Small intestine (tissue), 7 donors: ENCODE measurements at regions not wholly inside any gene's neighbourhood (a gene's known extent, or its start where the extent isn't known, plus 50 kb on each side); places are given as distances from the start of the nearest gene placed in this dataset.

ENCODE experiments used
- DNase-seq, 2 donors: peaks; one replicate each; pipeline versions ENCODE4 v3.0.0 to v3.0.0-alpha.2; 2013
- FAIRE-seq: peaks from 2 replicates; lab custom pipeline; 2012; peaks lifted over from hg19 to GRCh38; lab: Jason Lieb, UNC
- H3K27ac ChIP-seq, 3 donors: one replicate each; pipeline ENCODE4 v1.5.1; 2013; ENCODE audit warnings: low read length in 2 of 3, mild to moderate bottlenecking in 2 of 3, control low read depth in 1 of 3, inconsistent platforms in 1 of 3, low read depth in 1 of 3, moderate library complexity in 1 of 3
- H3K27me3 ChIP-seq, 3 donors: one replicate each; pipeline ENCODE4 v1.6.1; 2013; ENCODE audit warnings: low read length in 3 of 3, inconsistent platforms in 1 of 3; ENCODE audit not compliant: control insufficient read depth in 3 of 3, insufficient read depth in 3 of 3
- H3K36me3 ChIP-seq, 3 donors: one replicate each; pipeline ENCODE4 v1.6.1; 2013; ENCODE audit warnings: low read length in 3 of 3, inconsistent platforms in 1 of 3, low read depth in 1 of 3, mild to moderate bottlenecking in 1 of 3, moderate library complexity in 1 of 3; ENCODE audit not compliant: control insufficient read depth in 3 of 3, insufficient read depth in 2 of 3
- H3K4me1 ChIP-seq, 3 donors: one replicate each; pipeline ENCODE4 v1.6.1; 2013; ENCODE audit warnings: low read length in 2 of 3, inconsistent platforms in 1 of 3, low read depth in 1 of 3, mild to moderate bottlenecking in 1 of 3, moderate library complexity in 1 of 3; ENCODE audit not compliant: control insufficient read depth in 3 of 3, insufficient read depth in 2 of 3
- H3K4me3 ChIP-seq, 3 donors: one replicate each; pipeline ENCODE4 v1.5.1; 2013; ENCODE audit warnings: low read length in 3 of 3, control low read depth in 1 of 3, inconsistent platforms in 1 of 3, low read depth in 1 of 3, mild to moderate bottlenecking in 1 of 3, moderate library complexity in 1 of 3
- H3K9me3 ChIP-seq, 2 donors: one replicate each; pipeline ENCODE4 v1.6.1; 2013; ENCODE audit warnings: low read depth in 1 of 2, low read length in 1 of 2; ENCODE audit not compliant: control insufficient read depth in 2 of 2, insufficient read depth in 1 of 2
- WGBS, 3 donors: extraction: QIAGEN DNeasy Blood & Tissue Kit; methylation state at CpG; one replicate each; pipeline ENCODE4 v1.1.7; 2013; 5-methylcytosine and 5-hydroxymethylcytosine counted together
- donor health status: healthy with polysubstance abuse.
- donor health status: control.
- donor health status: control.
- donor health status: Bipolar disorder and iron deficiency.
- donor health status: healthy.

DNA sequence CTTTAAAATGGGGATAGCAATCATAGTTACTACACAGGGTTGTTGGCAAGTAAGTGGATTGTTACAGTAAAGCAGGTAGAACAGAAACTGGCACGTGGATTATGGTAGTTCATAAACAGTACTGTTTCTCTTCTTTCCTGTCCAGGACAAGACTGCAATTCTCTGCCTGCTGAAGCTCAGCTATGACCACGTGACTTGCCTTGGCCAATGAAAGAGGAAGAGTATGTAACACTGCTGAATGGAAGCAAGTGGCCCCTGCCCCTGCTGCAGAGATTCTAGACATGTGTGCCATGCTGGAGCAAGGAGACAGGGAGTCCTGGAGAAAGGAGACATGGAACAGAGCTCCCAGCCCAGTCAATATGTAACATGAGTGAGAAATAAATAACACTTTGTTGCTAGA, 66.6 kb upstream of the TOX3 start:
- Histone ChIP-seq H3K27me3 (no peaks in the 10 kb centered on the region), H3K36me3 (no peaks in the 10 kb centered on the region), H3K4me3 (no peak overlapping the region), H3K4me1 (peaks cover 2 to 18% (median 4%) of the 10 kb centered on the region in 3 donors), H3K9me3 (no peaks in the 10 kb centered on the region), H3K27ac (peak overlapping the region in 1 of 3 donors; percentile 60)
- DNase-seq (peak in 1 of 2 donors; percentile 26), FAIRE-seq (no peak)
- 65 to 71% (median 67%) methylated on average over 2 of the region's 2 CpGs for WGBS, 3 donors

GRCh38 chr16:52611817-52612673, 65.1 kb upstream of the TOX3 start:
- WGBS, 3 donors: 23 to 56% (median 31%) methylated on average over 9 of the region's 9 CpGs
- DNase-seq (peak; percentile 86 to 95), FAIRE-seq (peak; percentile 19)
- no peaks in the 10 kb centered on the region for H3K9me3 ChIP-seq
- H3K27me3 ChIP-seq: no peaks in the 10 kb centered on the region
- peak overlapping the region; percentile 25 to 68 (median 60) for H3K27ac ChIP-seq
- peak overlapping the region in 2 of 3 donors; percentile 23 to 29 for H3K4me3 ChIP-seq
- H3K36me3 ChIP-seq: no peaks in the 10 kb centered on the region
- H3K4me1 ChIP-seq: peaks cover 2 to 21% (median 4%) of the 10 kb centered on the region in 3 donors

DNA sequence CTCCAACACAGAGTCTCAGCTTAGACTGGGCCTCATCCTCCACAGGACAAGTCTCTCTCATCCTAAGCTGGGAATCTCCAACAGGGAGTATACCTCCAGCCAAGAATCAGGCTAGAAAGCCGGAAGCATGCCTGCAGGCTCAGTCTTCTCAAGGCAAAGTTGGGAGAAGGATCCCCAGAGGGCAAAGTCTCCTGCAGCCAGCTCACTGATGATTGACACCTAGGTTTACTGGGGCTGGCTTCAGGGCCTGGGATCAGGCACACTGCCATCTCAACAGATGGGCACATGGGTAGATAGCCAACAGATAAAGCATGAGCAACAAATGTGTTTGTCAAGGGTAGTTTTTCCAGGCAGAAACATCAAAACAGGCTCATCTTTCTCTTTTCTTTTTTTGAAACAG, 56.1 kb upstream of the TOX3 start:
- FAIRE-seq: no peak
- peak overlapping the region in 1 of 3 donors; percentile 13 for H3K27ac ChIP-seq
- WGBS, 3 donors: 14 to 52% (median 14%) methylated on average over 1 of the region's 1 CpG
- peaks cover 2 to 13% (median 3%) of the 10 kb centered on the region in 3 donors for H3K4me1 ChIP-seq
- H3K27me3 ChIP-seq: no peaks in the 10 kb centered on the region
- no peaks in the 10 kb centered on the region for H3K36me3 ChIP-seq
- no peaks in the 10 kb centered on the region for H3K9me3 ChIP-seq
- no peak overlapping the region for H3K4me3 ChIP-seq
- peak; percentile 38 to 77 for DNase-seq

DNA sequence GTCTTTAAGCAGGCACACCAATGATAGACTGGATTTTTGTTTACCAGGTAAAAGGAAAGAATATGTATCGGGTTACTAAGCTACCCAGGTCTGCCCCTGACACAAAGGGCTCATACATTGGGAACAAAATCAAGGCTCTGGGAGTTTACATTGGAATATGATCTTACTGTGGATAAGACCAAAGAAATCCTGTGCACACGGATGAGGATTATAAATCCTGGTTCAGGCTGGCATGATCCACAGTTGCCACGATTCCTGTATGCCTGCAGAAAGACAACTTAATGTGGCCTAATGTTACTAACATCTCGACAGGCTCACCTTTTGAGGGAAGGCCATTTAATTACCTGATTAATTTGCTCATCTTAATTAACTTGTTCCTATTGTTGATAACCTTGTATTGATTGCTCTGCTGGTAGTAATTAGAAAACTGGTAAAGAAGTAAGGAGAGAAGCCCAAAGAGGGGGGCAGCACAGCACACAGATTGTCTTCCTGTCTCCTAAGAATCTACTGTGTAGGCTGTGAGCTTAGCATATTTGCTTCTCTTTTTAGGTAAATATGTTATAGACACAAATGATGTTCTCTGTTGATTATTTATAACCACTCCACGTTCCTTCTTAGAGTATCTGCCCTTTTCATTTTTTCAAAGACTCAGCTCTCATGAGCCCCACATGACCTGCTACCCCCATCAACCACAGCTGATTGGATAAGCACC, 51.0 kb upstream of the TOX3 start:
- WGBS, 3 donors: 28 to 55% (median 45%) methylated on average over 5 of the region's 5 CpGs
- no peaks in the 10 kb centered on the region for H3K9me3 ChIP-seq
- H3K4me3 ChIP-seq: no peak overlapping the region
- H3K4me1 ChIP-seq: peaks cover 2 to 9% (median 3%) of the 10 kb centered on the region in 3 donors
- no peak for FAIRE-seq
- no peak for DNase-seq
- peak overlapping the region in 1 of 3 donors; percentile 34 for H3K27ac ChIP-seq
- H3K27me3 ChIP-seq: no peaks in the 10 kb centered on the region
- no peaks in the 10 kb centered on the region for H3K36me3 ChIP-seq

DNA sequence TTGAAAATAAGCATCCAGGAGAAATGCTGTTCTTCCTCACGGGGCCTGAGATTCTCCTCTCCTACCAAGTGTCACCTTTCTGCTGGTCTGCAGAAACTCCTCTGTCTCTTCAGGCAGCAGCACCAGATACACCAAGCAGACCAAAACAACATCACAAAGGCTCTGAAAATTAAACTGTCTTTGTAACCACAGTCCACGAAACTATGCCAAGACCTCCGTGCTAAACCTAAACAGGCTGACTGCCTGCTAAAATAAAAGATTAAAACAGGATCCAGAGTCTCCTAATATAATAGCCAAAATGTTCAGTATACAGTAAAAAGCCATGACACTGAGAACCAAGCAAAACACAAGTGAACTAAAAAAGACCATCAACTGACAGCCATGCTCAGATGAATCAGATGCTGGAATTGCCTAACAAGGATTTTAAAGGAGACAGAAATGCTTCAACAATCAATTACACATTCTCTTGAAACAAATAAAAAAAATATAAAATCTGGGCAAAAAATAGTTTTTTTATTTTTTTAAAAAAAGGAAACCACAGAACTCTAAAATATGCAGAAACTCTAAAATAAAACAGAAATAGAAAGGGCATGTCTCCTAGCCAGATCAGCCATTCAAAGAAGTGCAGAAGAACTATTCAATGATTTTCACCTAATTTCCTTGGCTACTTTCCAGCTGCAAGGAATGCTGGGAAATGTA, 50.3 kb upstream of the TOX3 start:
- FAIRE-seq (no peak), DNase-seq (peak; percentile 66 to 76)
- H3K27ac ChIP-seq: no peak overlapping the region
- no peaks in the 10 kb centered on the region for H3K36me3 ChIP-seq
- 60 to 68% (median 66%) methylated on average over 3 of the region's 3 CpGs for WGBS, 3 donors
- no peak overlapping the region for H3K4me3 ChIP-seq
- H3K27me3 ChIP-seq: no peaks in the 10 kb centered on the region
- no peaks in the 10 kb centered on the region for H3K9me3 ChIP-seq
- peaks cover under 1 to 13% (median 1%) of the 10 kb centered on the region in 3 donors for H3K4me1 ChIP-seq
